ENCODE measurements at regions not wholly inside any gene's neighbourhood (a gene's known extent, or its start where the extent isn't known, plus 50 kb on each side); places are given as distances from the start of the nearest gene placed in this dataset.

- TF ChIP-seq CTCF (IDR thresholded peaks at IDR 0.05) (no peak), POLR2A (IDR thresholded peaks at IDR 0.05) (no peak)
Measured at GRCh38 chr11:64455456-64456261, 96.7 kb downstream of the RPS6KA4 start.

All from lower leg skin (tissue), 3 donors.